ENCODE measurements at regions not wholly inside any gene's neighbourhood (a gene's known extent, or its start where the extent isn't known, plus 50 kb on each side); places are given as distances from the start of the nearest gene placed in this dataset.

- H3K4me1 Mint-ChIP-seq (ENCODE audit: low read depth): no peaks in the 10 kb centered on the region
- no peak for ATAC-seq
- no peak for DNase-seq
- H3K9me3 Mint-ChIP-seq (ENCODE audit: insufficient read depth): no peaks in the 10 kb centered on the region
- H3K36me3 Mint-ChIP-seq (ENCODE audit: low read depth): no peaks in the 10 kb centered on the region
- H3K27me3 Mint-ChIP-seq (ENCODE audit: low read depth): no peaks in the 10 kb centered on the region
- H3K27ac Mint-ChIP-seq: no peak overlapping the region
- no peak overlapping the region for H3K4me3 Mint-ChIP-seq
- ChIA-PET CTCF (no interaction called here), POLR2A (no interaction called here)
These were observed 350.1 kb upstream of the ATP2B1 start for GRCh38 chr12:90058704-90059103.

DNA sequence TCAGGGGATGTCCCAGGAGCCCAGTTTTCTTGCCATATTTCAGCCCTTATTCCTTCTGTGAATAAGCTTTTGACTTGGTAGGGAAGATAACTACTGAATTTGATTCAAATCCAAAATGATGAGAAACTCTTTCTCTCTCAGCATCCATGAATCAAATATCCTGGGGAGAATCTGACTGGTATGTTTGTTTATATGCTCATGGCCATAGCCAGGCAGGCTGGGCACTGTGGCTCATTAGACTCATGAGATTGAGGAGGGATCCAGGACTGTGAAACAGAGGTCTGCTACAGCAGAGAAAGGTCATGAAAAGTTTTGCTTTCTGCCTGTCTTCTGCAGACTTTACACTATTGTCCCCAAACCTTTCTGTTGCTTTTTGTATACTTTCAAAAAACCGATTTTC, 346.4 kb upstream of the ATP2B1 start:
- DNase-seq (no peak), ATAC-seq (no peak)
- H3K36me3 Mint-ChIP-seq (ENCODE audit: low read depth): no peaks in the 10 kb centered on the region
- ChIA-PET POLR2A (no interaction called here), CTCF (no interaction called here)
- H3K4me1 Mint-ChIP-seq (ENCODE audit: low read depth): no peaks in the 10 kb centered on the region
- H3K4me3 Mint-ChIP-seq: no peak overlapping the region
- no peaks in the 10 kb centered on the region for H3K9me3 Mint-ChIP-seq (ENCODE audit: insufficient read depth)
- no peaks in the 10 kb centered on the region for H3K27me3 Mint-ChIP-seq (ENCODE audit: low read depth)
- H3K27ac Mint-ChIP-seq: no peak overlapping the region

DNA sequence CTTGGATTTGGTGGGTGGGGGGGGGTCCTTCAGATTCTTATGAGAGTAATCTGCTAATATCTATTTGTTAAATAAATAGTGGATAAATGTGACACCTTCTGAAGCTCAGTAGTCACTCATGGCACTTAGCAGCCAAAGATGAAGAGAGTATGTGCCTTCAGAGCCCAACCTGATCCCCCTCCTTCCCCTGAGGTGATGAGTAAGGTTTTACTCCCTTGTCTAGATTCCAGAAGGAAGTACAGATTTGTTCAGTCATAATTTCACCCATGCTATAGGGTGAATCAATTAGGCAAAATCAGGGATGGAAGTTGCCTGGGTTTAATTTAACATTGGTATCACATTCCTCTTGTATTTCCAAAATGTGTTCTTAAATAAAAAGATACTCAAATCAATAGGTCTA, 340.3 kb upstream of the ATP2B1 start:
- ChIA-PET POLR2A (no interaction called here), CTCF (no interaction called here)
- Mint-ChIP-seq H3K27ac (no peak overlapping the region), H3K4me1 (ENCODE audit: low read depth) (peaks cover 2% of the 10 kb centered on the region), H3K9me3 (ENCODE audit: insufficient read depth) (no peaks in the 10 kb centered on the region), H3K27me3 (ENCODE audit: low read depth) (no peaks in the 10 kb centered on the region), H3K36me3 (ENCODE audit: low read depth) (no peaks in the 10 kb centered on the region), H3K4me3 (no peak overlapping the region)
- DNase-seq (no peak), ATAC-seq (no peak)

DNA sequence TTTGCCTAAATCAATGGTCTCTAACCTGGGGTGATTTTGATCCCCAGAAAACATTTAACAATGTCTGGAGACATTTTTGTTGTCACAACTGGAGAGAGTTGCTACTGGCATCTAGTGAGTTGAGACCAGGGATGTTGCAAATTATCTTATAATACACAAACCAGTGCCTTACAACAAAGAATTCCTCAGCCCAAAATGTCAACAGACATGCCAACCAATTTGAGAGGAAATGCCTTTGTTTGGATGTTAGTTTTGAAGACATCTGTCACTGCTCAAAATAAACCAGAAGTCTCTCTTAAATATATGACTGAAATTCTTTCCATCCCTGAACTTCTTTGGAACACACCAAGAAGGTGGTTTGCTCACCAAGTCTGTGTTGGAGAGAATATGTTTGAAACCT, 336.9 kb upstream of the ATP2B1 start:
- ChIA-PET POLR2A (no interaction called here), CTCF (no interaction called here)
- Mint-ChIP-seq H3K9me3 (ENCODE audit: insufficient read depth) (no peaks in the 10 kb centered on the region), H3K4me1 (ENCODE audit: low read depth) (peaks cover 10% of the 10 kb centered on the region), H3K36me3 (ENCODE audit: low read depth) (no peaks in the 10 kb centered on the region), H3K4me3 (no peak overlapping the region), H3K27me3 (ENCODE audit: low read depth) (no peaks in the 10 kb centered on the region), H3K27ac (no peak overlapping the region)
- no peak for ATAC-seq
- no peak for DNase-seq

DNA sequence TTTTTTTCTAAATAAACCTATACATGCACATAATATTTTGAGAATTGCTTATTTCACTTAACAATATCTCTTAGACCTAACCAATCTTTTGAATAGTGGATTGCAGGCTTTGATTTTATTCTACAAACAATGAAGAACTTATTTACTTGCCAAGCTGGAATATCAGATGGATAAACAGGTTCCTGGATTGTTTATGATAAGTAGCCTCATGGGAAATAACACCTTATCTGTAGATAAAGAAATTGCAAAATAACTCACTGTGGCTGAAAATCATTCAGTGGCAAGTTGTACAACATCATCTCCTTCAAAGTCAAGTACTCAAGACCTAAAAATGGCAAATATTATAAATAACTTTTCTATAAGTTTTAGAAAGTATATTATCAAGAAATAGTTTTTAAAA, 335.4 kb upstream of the ATP2B1 start:
- Mint-ChIP-seq H3K4me3 (no peak overlapping the region), H3K27ac (no peak overlapping the region), H3K9me3 (ENCODE audit: insufficient read depth) (no peaks in the 10 kb centered on the region), H3K36me3 (ENCODE audit: low read depth) (no peaks in the 10 kb centered on the region), H3K4me1 (ENCODE audit: low read depth) (peaks cover 10% of the 10 kb centered on the region), H3K27me3 (ENCODE audit: low read depth) (no peaks in the 10 kb centered on the region)
- ChIA-PET CTCF (no interaction called here), POLR2A (no interaction called here)
- ATAC-seq: no peak
- no peak for DNase-seq

DNA sequence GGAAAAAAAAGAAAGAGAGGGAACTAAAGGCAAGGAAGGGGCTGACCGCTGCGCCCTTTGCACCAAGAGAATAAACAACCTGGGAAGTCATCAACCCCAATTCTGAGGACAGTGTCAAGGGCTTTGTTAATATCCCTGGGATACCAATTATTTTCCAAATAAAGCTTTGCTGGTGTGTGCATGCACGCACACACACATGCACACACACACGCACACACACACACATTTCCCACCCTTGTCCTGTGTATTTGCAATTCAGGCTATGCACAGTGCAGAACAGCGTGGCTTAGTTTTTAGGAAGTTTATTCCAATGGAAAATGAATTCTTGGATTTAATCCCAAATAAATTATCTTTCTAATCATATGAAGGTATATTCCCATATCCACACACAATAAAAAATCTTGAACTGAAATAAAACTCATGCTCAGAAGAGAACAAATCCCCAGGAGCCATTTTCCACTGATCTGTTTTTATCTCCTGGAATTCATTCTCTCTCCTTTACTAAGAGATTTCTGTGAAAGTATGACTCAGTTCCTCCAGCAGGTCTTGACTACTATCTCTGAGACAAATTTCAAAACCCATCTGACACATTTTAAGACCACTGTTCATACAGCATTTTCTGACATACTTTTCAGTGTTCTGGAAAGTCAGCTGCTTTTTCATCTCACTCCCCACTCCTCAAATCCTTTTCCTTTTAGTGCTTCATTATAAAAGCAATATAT, 334.4 kb upstream of the ATP2B1 start:
- ChIA-PET CTCF (no interaction called here), POLR2A (no interaction called here)
- ATAC-seq (no peak), DNase-seq (no peak)
- H3K36me3 Mint-ChIP-seq (ENCODE audit: low read depth): no peaks in the 10 kb centered on the region
- H3K4me1 Mint-ChIP-seq (ENCODE audit: low read depth): peaks cover 10% of the 10 kb centered on the region
- no peak overlapping the region for H3K27ac Mint-ChIP-seq
- H3K4me3 Mint-ChIP-seq: no peak overlapping the region
- no peaks in the 10 kb centered on the region for H3K27me3 Mint-ChIP-seq (ENCODE audit: low read depth)
- no peaks in the 10 kb centered on the region for H3K9me3 Mint-ChIP-seq (ENCODE audit: insufficient read depth)

- H3K4me3 Mint-ChIP-seq: no peak overlapping the region
These were observed 329.7 kb upstream of the ATP2B1 start for GRCh38 chr12:90038289-90038688.

GRCh38 chr12:90037740-90038139, 329.1 kb upstream of the ATP2B1 start:
- ChIA-PET POLR2A (no interaction called here), CTCF (interaction anchor here (1.0 kb wide), 1 partner anchor 65 kb away, joined by 4 read pairs; no protein-coding TSS in a partner anchor)
- H3K27ac Mint-ChIP-seq: no peak overlapping the region
- H3K27me3 Mint-ChIP-seq (ENCODE audit: low read depth): no peaks in the 10 kb centered on the region
- H3K4me1 Mint-ChIP-seq (ENCODE audit: low read depth): peaks cover 19% of the 10 kb centered on the region
- ATAC-seq: no peak
- no peaks in the 10 kb centered on the region for H3K36me3 Mint-ChIP-seq (ENCODE audit: low read depth)
- H3K4me3 Mint-ChIP-seq: no peak overlapping the region
- H3K9me3 Mint-ChIP-seq (ENCODE audit: insufficient read depth): peaks cover 5% of the 10 kb centered on the region
- DNase-seq: no peak

More at GRCh38 chr12:90038289-90038688, 329.7 kb upstream of the ATP2B1 start:
- H3K27me3 Mint-ChIP-seq (ENCODE audit: low read depth): no peaks in the 10 kb centered on the region
- H3K4me1 Mint-ChIP-seq (ENCODE audit: low read depth): peaks cover 24% of the 10 kb centered on the region
- H3K36me3 Mint-ChIP-seq (ENCODE audit: low read depth): no peaks in the 10 kb centered on the region
- ChIA-PET CTCF (interaction anchor here (1.0 kb wide), 1 partner anchor 64 kb away, joined by 4 read pairs; no protein-coding TSS in a partner anchor), POLR2A (no interaction called here)
- H3K9me3 Mint-ChIP-seq (ENCODE audit: insufficient read depth): peaks cover 5% of the 10 kb centered on the region
- ATAC-seq (no peak), DNase-seq (no peak)
- H3K27ac Mint-ChIP-seq: no peak overlapping the region

GRCh38 chr12:90036637-90037036, 328.0 kb upstream of the ATP2B1 start:
- POLR2A ChIA-PET: no interaction called here
- CTCF ChIA-PET: no interaction called here
- H3K27me3 Mint-ChIP-seq (ENCODE audit: low read depth): no peaks in the 10 kb centered on the region
- no peak overlapping the region for H3K27ac Mint-ChIP-seq
- ATAC-seq (peak; percentile 53), DNase-seq (peak; percentile 27)
- H3K4me1 Mint-ChIP-seq (ENCODE audit: low read depth): peaks cover 18% of the 10 kb centered on the region
- H3K9me3 Mint-ChIP-seq (ENCODE audit: insufficient read depth): peaks cover 5% of the 10 kb centered on the region
- H3K4me3 Mint-ChIP-seq: no peak overlapping the region
- no peaks in the 10 kb centered on the region for H3K36me3 Mint-ChIP-seq (ENCODE audit: low read depth)

DNA sequence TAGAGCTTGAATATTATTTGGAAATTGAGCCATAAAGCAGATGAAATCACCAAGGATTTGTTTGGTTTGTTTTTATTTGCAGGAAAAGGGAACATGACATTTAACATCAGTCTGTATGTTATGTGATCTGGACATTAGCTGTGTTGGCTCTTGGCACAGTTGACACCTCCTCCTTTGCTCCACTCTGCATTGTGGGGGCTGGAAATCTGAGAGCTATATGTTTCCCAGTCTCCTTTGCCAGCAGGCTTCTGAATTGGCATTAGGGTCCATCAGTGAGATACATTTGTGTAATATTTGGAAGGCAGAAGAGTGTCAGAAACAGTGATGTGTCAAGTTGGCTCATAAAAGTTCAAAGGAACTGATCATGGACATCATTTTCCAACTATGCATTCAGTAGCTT, 322.1 kb upstream of the ATP2B1 start:
- Mint-ChIP-seq H3K27ac (no peak overlapping the region), H3K27me3 (ENCODE audit: low read depth) (no peaks in the 10 kb centered on the region), H3K9me3 (ENCODE audit: insufficient read depth) (peaks cover 5% of the 10 kb centered on the region), H3K4me1 (ENCODE audit: low read depth) (peaks cover 6% of the 10 kb centered on the region), H3K4me3 (no peak overlapping the region), H3K36me3 (ENCODE audit: low read depth) (no peaks in the 10 kb centered on the region)
- ChIA-PET POLR2A (no interaction called here), CTCF (interaction anchor here (1.3 kb wide), 1 partner anchor 487 kb away, joined by 4 read pairs; no protein-coding TSS in a partner anchor)
- ATAC-seq (no peak), DNase-seq (no peak)

DNA sequence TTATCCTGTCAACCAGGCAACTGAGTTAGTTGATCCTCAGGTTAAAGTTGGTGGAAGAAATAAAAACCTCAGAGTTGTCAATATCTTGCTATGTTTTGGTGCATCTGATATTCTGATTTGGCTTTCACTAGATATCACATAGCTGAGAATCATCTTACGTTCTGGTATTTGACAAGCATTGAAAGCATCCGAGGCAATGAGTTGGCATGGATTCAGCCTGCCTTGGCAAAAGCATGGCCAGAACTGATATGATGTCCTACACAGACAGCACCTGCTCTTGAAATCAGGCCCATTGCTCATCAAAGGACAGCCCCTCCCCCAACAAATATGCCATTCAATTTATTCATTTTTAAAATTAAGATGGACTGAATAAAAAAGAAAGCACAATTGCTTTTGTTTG, 320.7 kb upstream of the ATP2B1 start:
- ATAC-seq (no peak), DNase-seq (no peak)
- H3K27me3 Mint-ChIP-seq (ENCODE audit: low read depth): no peaks in the 10 kb centered on the region
- no peak overlapping the region for H3K27ac Mint-ChIP-seq
- CTCF ChIA-PET: no interaction called here
- H3K36me3 Mint-ChIP-seq (ENCODE audit: low read depth): no peaks in the 10 kb centered on the region
- H3K9me3 Mint-ChIP-seq (ENCODE audit: insufficient read depth): no peaks in the 10 kb centered on the region
- H3K4me3 Mint-ChIP-seq: no peak overlapping the region
- peaks cover 6% of the 10 kb centered on the region for H3K4me1 Mint-ChIP-seq (ENCODE audit: low read depth)
- POLR2A ChIA-PET: no interaction called here

GRCh38 chr12:90028635-90029051, 320.0 kb upstream of the ATP2B1 start:
- Mint-ChIP-seq H3K27ac (no peak overlapping the region), H3K27me3 (ENCODE audit: low read depth) (no peaks in the 10 kb centered on the region), H3K9me3 (ENCODE audit: insufficient read depth) (no peaks in the 10 kb centered on the region), H3K36me3 (ENCODE audit: low read depth) (no peaks in the 10 kb centered on the region), H3K4me3 (no peak overlapping the region), H3K4me1 (ENCODE audit: low read depth) (peaks cover 6% of the 10 kb centered on the region)
- CTCF ChIA-PET: no interaction called here
- ATAC-seq (no peak), DNase-seq (no peak)
- POLR2A ChIA-PET: no interaction called here
